ENCODE measurements at regions not wholly inside any gene's neighbourhood (a gene's known extent, or its start where the extent isn't known, plus 50 kb on each side); places are given as distances from the start of the nearest gene placed in this dataset.

DNA sequence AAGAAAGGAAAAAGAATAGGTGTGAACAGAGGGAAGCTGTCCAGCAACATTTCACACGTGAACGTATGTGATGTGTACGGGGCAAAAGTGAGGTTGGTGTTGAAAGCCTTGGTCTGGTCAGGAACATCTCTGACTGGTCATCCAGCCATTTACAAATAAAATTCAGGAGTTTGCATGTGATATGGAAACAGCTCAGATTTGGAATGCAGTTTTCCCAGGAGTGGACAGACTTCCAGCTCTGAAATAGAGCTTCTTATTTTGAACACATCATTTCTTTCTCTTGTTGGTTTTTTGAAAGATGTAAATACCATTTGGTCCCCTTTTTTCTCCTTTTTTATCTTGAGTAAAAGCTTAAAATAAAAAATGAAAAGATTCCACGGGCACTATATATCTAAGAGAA, 566.2 kb upstream of the ZFHX3 start:
- ATAC-seq = no peak
- TF ChIP-seq TCF4 (CRISPR knock-in tag; IDR thresholded peaks at IDR 0.05; ENCODE audit: borderline replicate concordance) (no peak), ARNTL (CRISPR knock-in tag; IDR thresholded peaks at IDR 0.05; ENCODE audit: borderline replicate concordance, low read depth) (no peak), ZNF8 (CRISPR knock-in tag; IDR thresholded peaks at IDR 0.05) (no peak), OSR1 (CRISPR knock-in tag; IDR thresholded peaks at IDR 0.05) (no peak)

DNA sequence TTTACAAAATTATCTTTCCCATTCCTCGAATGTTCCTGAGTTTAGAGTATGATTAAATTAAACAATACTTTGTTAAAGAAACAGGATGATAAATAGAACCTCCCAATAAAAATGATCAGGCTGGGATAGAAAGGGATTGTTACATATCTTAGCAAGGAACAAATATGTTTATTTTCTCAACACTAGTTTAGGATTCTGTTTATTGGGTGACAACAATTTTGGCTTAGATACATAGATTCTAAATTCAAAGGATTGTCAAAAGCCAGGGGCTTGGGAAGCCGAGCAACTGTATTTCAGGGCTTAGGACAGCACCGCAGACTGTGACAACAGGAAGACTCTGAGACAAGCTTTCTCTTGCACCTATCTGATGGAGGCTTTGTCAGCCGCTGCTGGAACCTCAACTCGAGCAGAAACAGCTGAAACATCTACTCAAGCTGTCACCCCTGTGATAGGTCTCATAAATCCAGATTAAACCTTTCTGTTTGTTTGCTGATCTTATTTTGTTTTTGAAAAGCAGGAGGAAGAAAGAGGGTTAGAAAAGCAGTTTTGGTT, 562.8 kb upstream of the ZFHX3 start:
- ATAC-seq = no peak
- TF ChIP-seq PPARA (CRISPR knock-in tag; IDR thresholded peaks at IDR 0.05; ENCODE audit: borderline replicate concordance) (no peak), ZFP3 (CRISPR knock-in tag; IDR thresholded peaks at IDR 0.05) (no peak), ZNF565 (CRISPR knock-in tag; conservative IDR thresholded peaks at IDR 0.05; ENCODE audit: low read depth) (no peak), TOX (CRISPR knock-in tag; IDR thresholded peaks at IDR 0.05; ENCODE audit: borderline replicate concordance) (no peak), ARNTL (CRISPR knock-in tag; IDR thresholded peaks at IDR 0.05; ENCODE audit: borderline replicate concordance, low read depth) (no peak), GLIS3 (CRISPR knock-in tag; IDR thresholded peaks at IDR 0.05) (no peak), BACH2 (CRISPR knock-in tag; IDR thresholded peaks at IDR 0.05; ENCODE audit: borderline replicate concordance) (no peak), OSR1 (CRISPR knock-in tag; IDR thresholded peaks at IDR 0.05) (no peak), CSDC2 (CRISPR knock-in tag; IDR thresholded peaks at IDR 0.05) (no peak), ESRRG (CRISPR knock-in tag; IDR thresholded peaks at IDR 0.05) (no peak), ZNF8 (CRISPR knock-in tag; IDR thresholded peaks at IDR 0.05) (no peak)
- TF ChIP-seq, protein P1, sequence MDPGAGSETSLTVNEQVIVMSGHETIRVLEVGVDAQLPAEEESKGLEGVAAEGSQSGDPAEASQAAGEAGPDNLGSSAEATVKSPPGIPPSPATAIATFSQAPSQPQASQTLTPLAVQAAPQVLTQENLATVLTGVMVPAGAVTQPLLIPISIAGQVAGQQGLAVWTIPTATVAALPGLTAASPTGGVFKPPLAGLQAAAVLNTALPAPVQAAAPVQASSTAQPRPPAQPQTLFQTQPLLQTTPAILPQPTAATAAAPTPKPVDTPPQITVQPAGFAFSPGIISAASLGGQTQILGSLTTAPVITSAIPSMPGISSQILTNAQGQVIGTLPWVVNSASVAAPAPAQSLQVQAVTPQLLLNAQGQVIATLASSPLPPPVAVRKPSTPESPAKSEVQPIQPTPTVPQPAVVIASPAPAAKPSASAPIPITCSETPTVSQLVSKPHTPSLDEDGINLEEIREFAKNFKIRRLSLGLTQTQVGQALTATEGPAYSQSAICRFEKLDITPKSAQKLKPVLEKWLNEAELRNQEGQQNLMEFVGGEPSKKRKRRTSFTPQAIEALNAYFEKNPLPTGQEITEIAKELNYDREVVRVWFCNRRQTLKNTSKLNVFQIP (CRISPR knock-in tag; IDR thresholded peaks at IDR 0.05; ENCODE audit: borderline replicate concordance, low read depth) = no peak
- TF ChIP-seq, protein P2, sequence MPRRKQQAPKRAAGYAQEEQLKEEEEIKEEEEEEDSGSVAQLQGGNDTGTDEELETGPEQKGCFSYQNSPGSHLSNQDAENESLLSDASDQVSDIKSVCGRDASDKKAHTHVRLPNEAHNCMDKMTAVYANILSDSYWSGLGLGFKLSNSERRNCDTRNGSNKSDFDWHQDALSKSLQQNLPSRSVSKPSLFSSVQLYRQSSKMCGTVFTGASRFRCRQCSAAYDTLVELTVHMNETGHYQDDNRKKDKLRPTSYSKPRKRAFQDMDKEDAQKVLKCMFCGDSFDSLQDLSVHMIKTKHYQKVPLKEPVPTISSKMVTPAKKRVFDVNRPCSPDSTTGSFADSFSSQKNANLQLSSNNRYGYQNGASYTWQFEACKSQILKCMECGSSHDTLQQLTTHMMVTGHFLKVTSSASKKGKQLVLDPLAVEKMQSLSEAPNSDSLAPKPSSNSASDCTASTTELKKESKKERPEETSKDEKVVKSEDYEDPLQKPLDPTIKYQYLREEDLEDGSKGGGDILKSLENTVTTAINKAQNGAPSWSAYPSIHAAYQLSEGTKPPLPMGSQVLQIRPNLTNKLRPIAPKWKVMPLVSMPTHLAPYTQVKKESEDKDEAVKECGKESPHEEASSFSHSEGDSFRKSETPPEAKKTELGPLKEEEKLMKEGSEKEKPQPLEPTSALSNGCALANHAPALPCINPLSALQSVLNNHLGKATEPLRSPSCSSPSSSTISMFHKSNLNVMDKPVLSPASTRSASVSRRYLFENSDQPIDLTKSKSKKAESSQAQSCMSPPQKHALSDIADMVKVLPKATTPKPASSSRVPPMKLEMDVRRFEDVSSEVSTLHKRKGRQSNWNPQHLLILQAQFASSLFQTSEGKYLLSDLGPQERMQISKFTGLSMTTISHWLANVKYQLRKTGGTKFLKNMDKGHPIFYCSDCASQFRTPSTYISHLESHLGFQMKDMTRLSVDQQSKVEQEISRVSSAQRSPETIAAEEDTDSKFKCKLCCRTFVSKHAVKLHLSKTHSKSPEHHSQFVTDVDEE (CRISPR knock-in tag; IDR thresholded peaks at IDR 0.05) = no peak
- TF ChIP-seq, protein P3, sequence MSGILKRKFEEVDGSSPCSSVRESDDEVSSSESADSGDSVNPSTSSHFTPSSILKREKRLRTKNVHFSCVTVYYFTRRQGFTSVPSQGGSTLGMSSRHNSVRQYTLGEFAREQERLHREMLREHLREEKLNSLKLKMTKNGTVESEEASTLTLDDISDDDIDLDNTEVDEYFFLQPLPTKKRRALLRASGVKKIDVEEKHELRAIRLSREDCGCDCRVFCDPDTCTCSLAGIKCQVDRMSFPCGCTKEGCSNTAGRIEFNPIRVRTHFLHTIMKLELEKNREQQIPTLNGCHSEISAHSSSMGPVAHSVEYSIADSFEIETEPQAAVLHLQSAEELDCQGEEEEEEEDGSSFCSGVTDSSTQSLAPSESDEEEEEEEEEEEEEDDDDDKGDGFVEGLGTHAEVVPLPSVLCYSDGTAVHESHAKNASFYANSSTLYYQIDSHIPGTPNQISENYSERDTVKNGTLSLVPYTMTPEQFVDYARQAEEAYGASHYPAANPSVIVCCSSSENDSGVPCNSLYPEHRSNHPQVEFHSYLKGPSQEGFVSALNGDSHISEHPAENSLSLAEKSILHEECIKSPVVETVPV (CRISPR knock-in tag; IDR thresholded peaks at IDR 0.05) = no peak
- TF ChIP-seq, protein P4, sequence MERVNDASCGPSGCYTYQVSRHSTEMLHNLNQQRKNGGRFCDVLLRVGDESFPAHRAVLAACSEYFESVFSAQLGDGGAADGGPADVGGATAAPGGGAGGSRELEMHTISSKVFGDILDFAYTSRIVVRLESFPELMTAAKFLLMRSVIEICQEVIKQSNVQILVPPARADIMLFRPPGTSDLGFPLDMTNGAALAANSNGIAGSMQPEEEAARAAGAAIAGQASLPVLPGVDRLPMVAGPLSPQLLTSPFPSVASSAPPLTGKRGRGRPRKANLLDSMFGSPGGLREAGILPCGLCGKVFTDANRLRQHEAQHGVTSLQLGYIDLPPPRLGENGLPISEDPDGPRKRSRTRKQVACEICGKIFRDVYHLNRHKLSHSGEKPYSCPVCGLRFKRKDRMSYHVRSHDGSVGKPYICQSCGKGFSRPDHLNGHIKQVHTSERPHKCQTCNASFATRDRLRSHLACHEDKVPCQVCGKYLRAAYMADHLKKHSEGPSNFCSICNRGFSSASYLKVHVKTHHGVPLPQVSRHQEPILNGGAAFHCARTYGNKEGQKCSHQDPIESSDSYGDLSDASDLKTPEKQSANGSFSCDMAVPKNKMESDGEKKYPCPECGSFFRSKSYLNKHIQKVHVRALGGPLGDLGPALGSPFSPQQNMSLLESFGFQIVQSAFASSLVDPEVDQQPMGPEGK (CRISPR knock-in tag; IDR thresholded peaks at IDR 0.05; ENCODE audit: borderline replicate concordance) = no peak

DNA sequence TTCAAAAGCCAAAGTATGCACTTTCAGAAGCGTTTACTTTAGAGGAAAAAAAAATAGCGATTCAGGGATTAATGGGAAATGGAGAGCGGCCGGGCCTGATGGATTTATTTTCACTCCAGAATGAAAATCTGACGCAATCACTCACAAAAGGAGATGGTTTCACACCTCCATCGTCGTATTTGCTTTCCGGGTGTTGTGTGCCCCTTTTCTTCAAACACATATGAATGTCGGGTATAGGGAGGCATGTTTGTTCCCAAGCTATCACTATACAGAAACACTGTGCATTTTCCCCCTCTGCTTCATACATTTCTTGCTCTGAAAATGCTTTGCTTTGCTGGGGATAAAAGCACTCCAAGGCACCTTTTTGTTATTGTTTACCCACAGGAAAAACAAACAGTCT, 562.2 kb upstream of the ZFHX3 start:
- TF ChIP-seq, protein P3 (CRISPR knock-in tag; IDR thresholded peaks at IDR 0.05) = no peak
- TF ChIP-seq, protein P2 (CRISPR knock-in tag; IDR thresholded peaks at IDR 0.05) = no peak
- no peak for TF ChIP-seq ZNF70 (CRISPR knock-in tag; IDR thresholded peaks at IDR 0.05)
- no peak for TF ChIP-seq ZC3H10 (CRISPR knock-in tag; IDR thresholded peaks at IDR 0.05)
- TF ChIP-seq, protein P4 (CRISPR knock-in tag; IDR thresholded peaks at IDR 0.05; ENCODE audit: borderline replicate concordance) = no peak
- TF ChIP-seq ZNF8 (CRISPR knock-in tag; IDR thresholded peaks at IDR 0.05) = no peak
- TF ChIP-seq ARNTL (CRISPR knock-in tag; IDR thresholded peaks at IDR 0.05; ENCODE audit: borderline replicate concordance, low read depth) = no peak
- TF ChIP-seq OSR1 (CRISPR knock-in tag; IDR thresholded peaks at IDR 0.05) = no peak
- TF ChIP-seq BACH2 (CRISPR knock-in tag; IDR thresholded peaks at IDR 0.05; ENCODE audit: borderline replicate concordance) = no peak
- TF ChIP-seq ZNF565 (CRISPR knock-in tag; conservative IDR thresholded peaks at IDR 0.05; ENCODE audit: low read depth) = no peak
- TF ChIP-seq ESRRG (CRISPR knock-in tag; IDR thresholded peaks at IDR 0.05) = no peak
- no peak for TF ChIP-seq CSDC2 (CRISPR knock-in tag; IDR thresholded peaks at IDR 0.05)
- TF ChIP-seq TOX (CRISPR knock-in tag; IDR thresholded peaks at IDR 0.05; ENCODE audit: borderline replicate concordance) = no peak
- no peak for TF ChIP-seq PPARA (CRISPR knock-in tag; IDR thresholded peaks at IDR 0.05; ENCODE audit: borderline replicate concordance)
- no peak for TF ChIP-seq SNAI2 (CRISPR knock-in tag; IDR thresholded peaks at IDR 0.05)
- TF ChIP-seq ZFP30 (CRISPR knock-in tag; IDR thresholded peaks at IDR 0.05) = no peak
- no peak for TF ChIP-seq GLIS3 (CRISPR knock-in tag; IDR thresholded peaks at IDR 0.05)
- no peak for TF ChIP-seq TCF4 (CRISPR knock-in tag; IDR thresholded peaks at IDR 0.05; ENCODE audit: borderline replicate concordance)
- TF ChIP-seq ISL1 (CRISPR knock-in tag; IDR thresholded peaks at IDR 0.05) = no peak
- no peak for ATAC-seq

All from SK-N-SH treated with all-trans-retinoic acid at 6 μM for 48 hours (cell line).